ENCODE measurements at regions not wholly inside any gene's neighbourhood (a gene's known extent, or its start where the extent isn't known, plus 50 kb on each side); places are given as distances from the start of the nearest gene placed in this dataset.

GRCh38 chr2:51293566-51294200 lies 261.8 kb upstream of the NRXN1 start:
- TF ChIP-seq CTCF (IDR thresholded peaks at IDR 0.05) (no peak), POLR2A (IDR thresholded peaks at IDR 0.05) (no peak), POLR2AphosphoS5 (IDR thresholded peaks at IDR 0.05) (no peak)

Measured in suprapubic skin (tissue), 4 donors.